ENCODE measurements at regions not wholly inside any gene's neighbourhood (a gene's known extent, or its start where the extent isn't known, plus 50 kb on each side); places are given as distances from the start of the nearest gene placed in this dataset.
"Not testable (repeated sequence)": the region's sequence is repeated elsewhere in the genome, so short reads cannot be mapped to it uniquely, and the experiment has no call there.

GRCh38 chr1:117716030-117716429 is 110.2 kb downstream of the TENT5C start:
- no CpG with 5 or more reads among the region's 4 CpGs for WGBS (ENCODE audit: extremely low coverage, insufficient coverage, low lambda C conversion rate)
- H2BK15ac ChIP-seq (replicated peaks; ENCODE audit: low read depth); H3K36me3 ChIP-seq (ENCODE audit: control insufficient read depth, insufficient read depth, low read length); H3K27ac ChIP-seq (ENCODE audit: low read depth, low read length); H2BK120ac ChIP-seq (ENCODE audit: low read depth, low read length); H3K4me1 ChIP-seq (ENCODE audit: control insufficient read depth, low read depth, low read length); H2BK5ac ChIP-seq (ENCODE audit: low read length); DNase-seq; H3K9ac ChIP-seq (ENCODE audit: low read length); H3K23ac ChIP-seq (ENCODE audit: low read length); H2AK5ac ChIP-seq (ENCODE audit: low read length); H3K18ac ChIP-seq (ENCODE audit: low read length); H3K79me2 ChIP-seq (ENCODE audit: control insufficient read depth, insufficient read depth, low read length); H4K8ac ChIP-seq (ENCODE audit: low read depth, low read length); H4K5ac ChIP-seq (ENCODE audit: low read length); H3K79me1 ChIP-seq (ENCODE audit: low read length); H3K4ac ChIP-seq (ENCODE audit: low read depth, low read length); H3K27me3 ChIP-seq (ENCODE audit: insufficient read depth, low read length, poor library complexity); H3K4me3 ChIP-seq (ENCODE audit: low read length); H3K4me2 ChIP-seq (ENCODE audit: low read length); H3K56ac ChIP-seq (ENCODE audit: low read length): not testable (repeated sequence)

GRCh38 chr1:117717980-117718379 is 112.1 kb downstream of the TENT5C start:
- not testable (repeated sequence) for H3K4ac ChIP-seq (ENCODE audit: low read depth, low read length); DNase-seq; H4K5ac ChIP-seq (ENCODE audit: low read length); H2BK15ac ChIP-seq (replicated peaks; ENCODE audit: low read depth); H2AK5ac ChIP-seq (ENCODE audit: low read length); H3K4me2 ChIP-seq (ENCODE audit: low read length); H3K79me2 ChIP-seq (ENCODE audit: control insufficient read depth, insufficient read depth, low read length); H3K9ac ChIP-seq (ENCODE audit: low read length); H3K27me3 ChIP-seq (ENCODE audit: insufficient read depth, low read length, poor library complexity); H3K36me3 ChIP-seq (ENCODE audit: control insufficient read depth, insufficient read depth, low read length); H3K4me3 ChIP-seq (ENCODE audit: low read length); H3K79me1 ChIP-seq (ENCODE audit: low read length); H2BK5ac ChIP-seq (ENCODE audit: low read length); H3K27ac ChIP-seq (ENCODE audit: low read depth, low read length); H2BK120ac ChIP-seq (ENCODE audit: low read depth, low read length); H3K4me1 ChIP-seq (ENCODE audit: control insufficient read depth, low read depth, low read length); H3K18ac ChIP-seq (ENCODE audit: low read length); H3K23ac ChIP-seq (ENCODE audit: low read length); H3K56ac ChIP-seq (ENCODE audit: low read length); H4K8ac ChIP-seq (ENCODE audit: low read depth, low read length)

- not testable (repeated sequence) for H3K79me2 ChIP-seq (ENCODE audit: control insufficient read depth, insufficient read depth, low read length); H2BK5ac ChIP-seq (ENCODE audit: low read length); H3K79me1 ChIP-seq (ENCODE audit: low read length); H3K23ac ChIP-seq (ENCODE audit: low read length); H3K56ac ChIP-seq (ENCODE audit: low read length); H3K4me3 ChIP-seq (ENCODE audit: low read length); H3K4me2 ChIP-seq (ENCODE audit: low read length); H3K9ac ChIP-seq (ENCODE audit: low read length); H2BK15ac ChIP-seq (replicated peaks; ENCODE audit: low read depth); H3K36me3 ChIP-seq (ENCODE audit: control insufficient read depth, insufficient read depth, low read length); H2AK5ac ChIP-seq (ENCODE audit: low read length); H3K27ac ChIP-seq (ENCODE audit: low read depth, low read length); H2BK120ac ChIP-seq (ENCODE audit: low read depth, low read length); H3K27me3 ChIP-seq (ENCODE audit: insufficient read depth, low read length, poor library complexity); H4K8ac ChIP-seq (ENCODE audit: low read depth, low read length); H4K5ac ChIP-seq (ENCODE audit: low read length); H3K4ac ChIP-seq (ENCODE audit: low read depth, low read length); H3K18ac ChIP-seq (ENCODE audit: low read length); H3K4me1 ChIP-seq (ENCODE audit: control insufficient read depth, low read depth, low read length); DNase-seq
- WGBS (ENCODE audit: extremely low coverage, insufficient coverage, low lambda C conversion rate): no CpG with 5 or more reads among the region's 2 CpGs
Measured at GRCh38 chr1:117718596-117718995, 112.7 kb downstream of the TENT5C start.

GRCh38 chr1:117719004-117719403 is 113.2 kb downstream of the TENT5C start:
- no peaks in the 10 kb centered on the region for H3K79me2 ChIP-seq (ENCODE audit: control insufficient read depth, insufficient read depth, low read length)
- H2BK120ac ChIP-seq (ENCODE audit: low read depth, low read length): no peak overlapping the region
- no peaks in the 10 kb centered on the region for H3K79me1 ChIP-seq (ENCODE audit: low read length)
- WGBS (ENCODE audit: extremely low coverage, insufficient coverage, low lambda C conversion rate): no CpG with 5 or more reads among the region's 1 CpG
- no peak overlapping the region for H3K4me2 ChIP-seq (ENCODE audit: low read length)
- no peak overlapping the region for H4K5ac ChIP-seq (ENCODE audit: low read length)
- H4K8ac ChIP-seq (ENCODE audit: low read depth, low read length): no peak overlapping the region
- no peaks in the 10 kb centered on the region for H3K36me3 ChIP-seq (ENCODE audit: control insufficient read depth, insufficient read depth, low read length)
- no peak overlapping the region for H3K9ac ChIP-seq (ENCODE audit: low read length)
- H3K4me1 ChIP-seq (ENCODE audit: control insufficient read depth, low read depth, low read length): no peaks in the 10 kb centered on the region
- no peak overlapping the region for H3K27ac ChIP-seq (ENCODE audit: low read depth, low read length)
- no peak overlapping the region for H2BK15ac ChIP-seq (replicated peaks; ENCODE audit: low read depth)
- no peak overlapping the region for H3K56ac ChIP-seq (ENCODE audit: low read length)
- H3K4me3 ChIP-seq (ENCODE audit: low read length): no peak overlapping the region
- H3K4ac ChIP-seq (ENCODE audit: low read depth, low read length): no peak overlapping the region
- no peak overlapping the region for H3K23ac ChIP-seq (ENCODE audit: low read length)
- no peak for DNase-seq
- H3K27me3 ChIP-seq (ENCODE audit: insufficient read depth, low read length, poor library complexity): no peaks in the 10 kb centered on the region
- no peak overlapping the region for H3K18ac ChIP-seq (ENCODE audit: low read length)
- no peak overlapping the region for H2BK5ac ChIP-seq (ENCODE audit: low read length)
- H2AK5ac ChIP-seq (ENCODE audit: low read length): no peak overlapping the region

DNA sequence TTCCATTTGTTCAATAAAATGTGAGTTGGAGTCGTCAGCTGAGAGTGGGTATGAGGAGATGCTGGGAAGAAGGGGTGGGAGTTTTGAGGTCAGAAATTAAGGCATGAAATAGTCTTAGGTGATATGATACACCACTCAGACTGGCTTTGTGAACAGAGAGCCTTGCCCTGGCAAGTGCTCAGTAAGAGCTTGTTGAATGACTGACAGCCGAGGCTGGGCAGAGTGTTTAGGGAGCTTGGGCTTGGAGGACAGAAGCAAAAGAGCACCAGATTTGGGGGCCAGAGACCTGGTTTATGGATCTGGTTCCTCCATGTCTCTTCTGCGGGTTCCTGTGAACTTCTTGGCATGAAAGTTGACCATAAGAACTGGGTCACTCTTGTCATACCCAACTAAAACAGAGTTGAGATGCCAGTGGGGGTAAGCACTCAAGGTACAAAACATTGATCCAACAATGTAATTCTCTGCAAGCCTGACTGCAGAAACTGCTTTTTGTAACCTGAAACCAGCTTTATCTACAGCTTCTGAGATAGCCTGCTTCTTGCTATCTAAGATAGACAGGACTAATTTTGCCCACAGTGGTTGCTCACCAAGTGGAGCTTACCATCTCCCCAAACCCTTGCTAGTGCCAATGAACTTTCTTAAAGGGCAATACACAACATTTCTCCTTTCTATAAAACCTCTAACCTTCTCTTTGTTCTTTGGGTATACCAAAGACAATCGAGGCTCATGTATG is 126.4 kb downstream of the TENT5C start:
- H4K8ac ChIP-seq (ENCODE audit: low read depth, low read length): no peak overlapping the region
- no peak overlapping the region for H4K5ac ChIP-seq (ENCODE audit: low read length)
- H3K36me3 ChIP-seq (ENCODE audit: control insufficient read depth, insufficient read depth, low read length): no peaks in the 10 kb centered on the region
- no peak overlapping the region for H3K9ac ChIP-seq (ENCODE audit: low read length)
- H3K4me2 ChIP-seq (ENCODE audit: low read length): no peak overlapping the region
- H3K4ac ChIP-seq (ENCODE audit: low read depth, low read length): no peak overlapping the region
- no peak overlapping the region for H3K23ac ChIP-seq (ENCODE audit: low read length)
- WGBS (ENCODE audit: extremely low coverage, insufficient coverage, low lambda C conversion rate): no CpG with 5 or more reads among the region's 4 CpGs
- H2AK5ac ChIP-seq (ENCODE audit: low read length): no peak overlapping the region
- H2BK120ac ChIP-seq (ENCODE audit: low read depth, low read length): no peak overlapping the region
- H3K79me1 ChIP-seq (ENCODE audit: low read length): no peaks in the 10 kb centered on the region
- H3K79me2 ChIP-seq (ENCODE audit: control insufficient read depth, insufficient read depth, low read length): no peaks in the 10 kb centered on the region
- no peak overlapping the region for H3K56ac ChIP-seq (ENCODE audit: low read length)
- H3K27ac ChIP-seq (ENCODE audit: low read depth, low read length): no peak overlapping the region
- no peaks in the 10 kb centered on the region for H3K4me1 ChIP-seq (ENCODE audit: control insufficient read depth, low read depth, low read length)
- H3K4me3 ChIP-seq (ENCODE audit: low read length): no peak overlapping the region
- DNase-seq: peak; percentile 54
- H3K18ac ChIP-seq (ENCODE audit: low read length): no peak overlapping the region
- H2BK15ac ChIP-seq (replicated peaks; ENCODE audit: low read depth): no peak overlapping the region
- H2BK5ac ChIP-seq (ENCODE audit: low read length): no peak overlapping the region
- H3K27me3 ChIP-seq (ENCODE audit: insufficient read depth, low read length, poor library complexity): no peaks in the 10 kb centered on the region

DNA sequence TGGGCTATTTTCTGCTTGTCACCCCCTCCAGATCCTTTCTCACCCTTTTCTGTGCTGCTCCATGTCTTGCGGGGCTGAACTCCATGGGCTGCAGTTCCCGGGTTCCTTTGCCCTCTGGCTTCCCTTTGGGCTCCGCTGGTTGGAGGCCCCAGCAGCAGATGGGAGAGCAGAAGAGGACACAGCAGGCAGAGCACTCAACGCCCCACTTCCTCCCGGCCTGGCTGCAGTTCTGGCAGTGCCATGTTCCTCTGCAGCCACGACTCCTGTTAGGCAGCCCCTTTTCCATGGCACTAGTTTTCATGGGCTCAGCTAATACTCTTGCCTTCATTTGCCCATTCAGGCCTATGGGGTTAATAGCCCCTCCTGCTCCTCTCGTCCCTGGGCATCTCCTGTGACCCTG is 127.1 kb downstream of the TENT5C start:
- no CpG with 5 or more reads among the region's 7 CpGs for WGBS (ENCODE audit: extremely low coverage, insufficient coverage, low lambda C conversion rate)
- Histone ChIP-seq H3K27ac (ENCODE audit: low read depth, low read length) (no peak overlapping the region), H3K23ac (ENCODE audit: low read length) (no peak overlapping the region), H2BK5ac (ENCODE audit: low read length) (no peak overlapping the region), H3K36me3 (ENCODE audit: control insufficient read depth, insufficient read depth, low read length) (no peaks in the 10 kb centered on the region), H3K27me3 (ENCODE audit: insufficient read depth, low read length, poor library complexity) (no peaks in the 10 kb centered on the region), H3K4me3 (ENCODE audit: low read length) (no peak overlapping the region), H3K4me1 (ENCODE audit: control insufficient read depth, low read depth, low read length) (no peaks in the 10 kb centered on the region), H3K79me2 (ENCODE audit: control insufficient read depth, insufficient read depth, low read length) (no peaks in the 10 kb centered on the region), H4K5ac (ENCODE audit: low read length) (no peak overlapping the region), H3K9ac (ENCODE audit: low read length) (no peak overlapping the region), H3K79me1 (ENCODE audit: low read length) (no peaks in the 10 kb centered on the region), H2BK120ac (ENCODE audit: low read depth, low read length) (no peak overlapping the region), H3K56ac (ENCODE audit: low read length) (no peak overlapping the region), H2BK15ac (replicated peaks; ENCODE audit: low read depth) (no peak overlapping the region), H3K4me2 (ENCODE audit: low read length) (no peak overlapping the region), H3K18ac (ENCODE audit: low read length) (no peak overlapping the region), H2AK5ac (ENCODE audit: low read length) (no peak overlapping the region), H3K4ac (ENCODE audit: low read depth, low read length) (no peak overlapping the region), H4K8ac (ENCODE audit: low read depth, low read length) (no peak overlapping the region)
- DNase-seq: no peak

Measured in mesendoderm (in vitro differentiated cells).